ENCODE measurements at regions not wholly inside any gene's neighbourhood (a gene's known extent, or its start where the extent isn't known, plus 50 kb on each side); places are given as distances from the start of the nearest gene placed in this dataset.
"Not testable (repeated sequence)": the region's sequence is repeated elsewhere in the genome, so short reads cannot be mapped to it uniquely, and the experiment has no call there.

DNA sequence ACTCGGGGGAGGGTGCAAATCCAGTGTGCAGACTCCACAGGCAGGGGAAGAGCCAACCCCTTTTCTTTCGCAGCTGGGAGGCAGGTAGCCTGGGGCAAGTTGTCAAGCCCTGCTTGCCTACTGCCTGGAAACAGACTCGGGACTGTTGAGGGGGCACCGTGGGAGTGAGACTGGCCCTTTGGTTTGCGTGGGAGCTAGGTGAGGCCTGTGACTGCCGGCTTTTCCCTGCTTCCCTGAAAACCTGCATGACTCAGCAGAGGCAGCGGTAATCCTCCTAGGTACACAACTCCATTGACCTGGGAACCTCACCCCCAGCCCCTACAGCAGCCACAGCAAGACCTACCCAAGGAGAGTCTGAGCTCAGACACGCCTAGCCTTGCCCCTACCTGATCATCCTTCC lies 509.5 kb downstream of the DTWD2 start:
- DNase-seq (ENCODE audit: low read depth in 2 of 2): no peak

- DNase-seq (ENCODE audit: low read depth in 2 of 2): no peak
Observed at GRCh38 chr5:118468085-118468484, 520.3 kb downstream of the DTWD2 start.

DNA sequence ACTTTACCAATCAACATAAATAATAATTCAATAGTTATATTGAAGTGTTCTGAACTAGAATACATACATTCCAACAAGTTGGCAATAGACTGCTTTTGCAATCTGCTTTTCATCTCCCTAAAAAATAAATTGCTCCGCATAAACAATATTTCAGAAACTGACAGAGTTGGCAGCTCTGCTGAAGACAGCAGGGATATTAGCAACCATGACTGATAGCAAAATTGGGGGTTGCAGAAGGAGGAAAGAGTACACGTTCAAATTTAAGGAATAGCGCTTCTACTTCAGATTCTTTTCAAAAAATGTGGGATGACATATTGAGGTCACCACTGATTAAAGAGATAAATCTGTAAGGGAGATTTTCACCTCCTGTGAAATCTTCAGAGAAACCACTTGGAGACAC lies 521.2 kb downstream of the DTWD2 start:
- DNase-seq (ENCODE audit: low read depth in 2 of 2): no peak

DNA sequence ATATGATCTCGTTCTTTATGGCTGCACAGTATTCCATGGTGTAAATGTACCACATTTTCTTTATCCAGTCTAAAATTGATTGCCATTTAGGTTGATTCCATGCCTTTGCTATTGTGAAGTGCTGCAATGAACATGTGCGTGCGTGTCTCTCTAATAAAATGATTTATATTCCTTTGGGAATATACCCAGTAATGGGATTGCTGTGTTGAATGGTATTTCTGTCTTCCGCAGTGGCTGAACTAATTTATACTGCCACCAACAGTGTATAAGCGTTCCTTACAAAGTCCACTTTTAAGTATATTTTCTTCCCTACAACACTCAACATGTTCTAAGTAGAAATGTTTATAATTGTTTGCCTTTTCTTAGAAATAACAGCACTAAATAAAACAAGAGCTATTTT lies 521.9 kb downstream of the DTWD2 start:
- no peak for DNase-seq (ENCODE audit: low read depth in 2 of 2)

- DNase-seq (ENCODE audit: low read depth in 2 of 2): not testable (repeated sequence)
Observed at GRCh38 chr5:118462276-118462675, 526.1 kb downstream of the DTWD2 start.

- DNase-seq (ENCODE audit: low read depth in 2 of 2): no peak
Observed at GRCh38 chr5:118461436-118461835, 526.9 kb downstream of the DTWD2 start.

DNA sequence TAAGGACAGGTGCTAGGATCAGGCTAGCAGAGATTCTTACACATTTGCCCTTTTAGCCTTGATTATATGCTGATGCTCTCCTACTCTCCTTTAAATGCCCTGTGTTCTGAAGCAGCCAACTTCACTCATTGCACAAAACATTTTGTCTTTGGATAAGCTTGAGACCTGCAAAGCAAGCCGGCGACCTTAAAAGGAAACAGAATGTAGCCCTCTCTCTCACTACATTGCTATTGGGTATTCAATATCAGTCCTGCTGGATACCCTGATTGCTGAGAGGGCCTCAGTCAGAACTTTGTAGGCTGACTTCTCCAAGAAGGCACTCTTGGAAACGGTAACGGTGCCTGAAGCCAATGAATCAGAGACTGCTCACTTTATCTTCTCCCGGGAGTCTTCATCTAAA lies 528.9 kb downstream of the DTWD2 start:
- DNase-seq (ENCODE audit: low read depth in 2 of 2): no peak

DNA sequence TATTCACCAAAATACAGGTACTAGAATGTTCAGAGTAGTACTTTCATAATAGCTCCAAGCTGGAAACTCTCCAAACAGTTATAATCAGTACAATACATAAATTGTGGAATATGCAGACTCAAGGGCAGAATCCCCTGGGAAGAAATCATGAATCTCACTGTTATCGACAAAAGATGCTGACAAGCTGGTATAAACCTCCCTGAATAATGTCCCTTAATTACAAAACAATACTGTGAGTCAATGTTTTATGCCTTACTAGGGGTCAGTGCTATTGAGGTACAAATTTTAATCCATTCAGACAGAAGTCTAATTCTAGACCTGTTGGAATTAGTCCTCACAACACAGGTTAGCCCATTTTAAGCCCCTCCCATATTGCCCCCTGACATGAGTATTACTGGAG lies 532.3 kb downstream of the DTWD2 start:
- DNase-seq (ENCODE audit: low read depth in 2 of 2): no peak

GRCh38 chr5:118451697-118452247 lies 536.6 kb downstream of the DTWD2 start:
- no peak for DNase-seq (ENCODE audit: low read depth in 2 of 2)

- DNase-seq (ENCODE audit: low read depth in 2 of 2): no peak
Observed at GRCh38 chr5:118450554-118451332, 537.6 kb downstream of the DTWD2 start.

DNA sequence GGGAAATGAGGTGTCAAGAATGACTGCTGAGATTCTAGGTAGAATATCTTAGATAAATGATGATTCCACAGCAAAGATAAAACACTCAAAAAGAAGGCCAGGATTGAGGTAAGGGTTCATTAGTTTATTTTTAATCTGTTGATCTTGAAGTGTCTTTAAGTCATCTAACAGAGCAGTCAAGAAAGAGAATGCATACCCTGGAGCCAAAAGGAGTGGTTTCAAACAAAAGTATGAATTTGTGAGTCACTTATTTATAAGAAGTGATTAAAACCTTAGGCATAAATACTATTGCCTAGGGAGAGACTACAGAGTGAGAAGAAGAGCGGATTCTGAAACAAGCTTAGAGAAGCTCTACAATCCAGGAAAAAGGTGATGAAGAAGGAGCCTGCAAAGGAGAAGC lies 541.0 kb downstream of the DTWD2 start:
- no peak for DNase-seq (ENCODE audit: low read depth in 2 of 2)

GRCh38 chr5:118441956-118442355 lies 546.4 kb downstream of the DTWD2 start:
- DNase-seq (ENCODE audit: low read depth in 2 of 2): no peak

DNA sequence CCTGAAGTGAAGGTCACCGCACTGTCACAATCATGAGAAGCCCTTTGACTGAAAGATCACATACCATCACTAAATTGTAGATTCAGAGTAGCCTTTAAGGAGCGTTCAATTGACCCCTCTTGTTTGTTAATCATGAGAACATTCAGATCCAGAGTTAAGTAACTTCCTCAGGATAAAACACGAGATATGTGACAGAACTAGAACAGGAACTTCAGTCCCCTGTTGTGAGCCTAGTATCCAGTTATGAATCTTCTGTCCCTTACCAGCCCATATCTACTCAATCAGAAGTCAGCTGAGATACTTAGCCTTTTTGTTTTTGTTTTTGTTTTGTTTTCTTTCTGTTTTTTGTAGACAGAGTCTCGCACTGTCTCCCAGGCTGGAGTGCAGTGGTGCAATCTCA lies 547.3 kb downstream of the DTWD2 start:
- DNase-seq (ENCODE audit: low read depth in 2 of 2): no peak

- DNase-seq (ENCODE audit: low read depth in 2 of 2): no peak
Observed at GRCh38 chr5:118440496-118440895, 547.9 kb downstream of the DTWD2 start.

GRCh38 chr5:118439831-118440230 lies 548.5 kb downstream of the DTWD2 start:
- no peak for DNase-seq (ENCODE audit: low read depth in 2 of 2)

GRCh38 chr5:118435131-118435530 lies 553.2 kb downstream of the DTWD2 start:
- DNase-seq (ENCODE audit: low read depth in 2 of 2): no peak

GRCh38 chr5:118434522-118434921 lies 553.8 kb downstream of the DTWD2 start:
- no peak for DNase-seq (ENCODE audit: low read depth in 2 of 2)

DNA sequence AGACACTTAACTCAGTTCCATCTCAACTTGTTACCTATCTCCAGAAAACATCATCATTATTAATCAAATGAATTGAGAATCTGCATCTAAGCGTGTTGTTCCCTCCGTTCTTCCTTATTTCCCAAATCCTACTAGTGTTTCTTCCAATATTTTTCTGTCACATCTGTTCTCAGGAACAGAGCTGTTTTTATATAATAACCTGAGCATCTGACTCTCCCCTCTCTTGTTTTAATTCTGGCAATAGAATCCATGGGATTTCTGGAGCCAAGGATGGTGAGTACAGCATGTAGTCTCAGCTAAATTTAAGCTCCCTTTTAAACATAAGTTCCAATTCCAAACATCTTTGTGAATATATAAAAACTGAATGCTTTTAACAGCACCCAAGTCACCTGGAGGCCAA lies 558.3 kb downstream of the DTWD2 start:
- no peak for DNase-seq (ENCODE audit: low read depth in 2 of 2)

GRCh38 chr5:118407958-118408357 lies 580.4 kb downstream of the DTWD2 start:
- no peak for DNase-seq (ENCODE audit: low read depth in 2 of 2)

GRCh38 chr5:118405650-118406061 lies 582.7 kb downstream of the DTWD2 start:
- no peak for DNase-seq (ENCODE audit: low read depth in 2 of 2)

GRCh38 chr5:118397236-118397635 lies 591.1 kb downstream of the DTWD2 start:
- DNase-seq (ENCODE audit: low read depth in 2 of 2): no peak

- no peak for DNase-seq (ENCODE audit: low read depth in 2 of 2)
Observed at GRCh38 chr5:118392491-118392890, 595.9 kb downstream of the DTWD2 start.

- DNase-seq (ENCODE audit: low read depth in 2 of 2): not testable (repeated sequence)
Observed at GRCh38 chr5:118382931-118383330, 605.4 kb downstream of the DTWD2 start.

DNA sequence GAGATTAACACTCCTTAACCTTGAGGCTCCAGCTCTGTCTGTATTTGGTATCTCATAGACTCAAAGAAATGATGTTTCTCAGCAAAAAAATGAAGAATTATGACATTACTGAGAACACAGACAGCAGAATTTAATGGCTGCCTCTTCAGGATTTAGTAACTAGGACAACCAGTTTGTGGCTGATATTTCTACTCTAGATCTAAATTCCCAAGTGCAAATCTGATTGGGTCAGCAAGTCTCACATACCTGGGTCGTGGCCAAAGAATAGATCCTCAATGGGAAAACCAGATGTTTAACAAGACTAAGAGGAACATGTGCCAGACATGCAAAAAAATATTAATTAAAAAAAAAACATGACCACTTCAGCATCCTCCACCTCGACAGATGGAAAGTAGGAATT lies 608.9 kb downstream of the DTWD2 start:
- no peak for DNase-seq (ENCODE audit: low read depth in 2 of 2)

Data from stimulated activated CD8-positive, alpha-beta memory T cell treated with anti-CD3 and anti-CD28 coated beads, Interleukin-7, amount 100 ng/mL, for 4 hours (primary cell).